Ovary (tissue), 3 donors: ENCODE measurements at regions not wholly inside any gene's neighbourhood (a gene's known extent, or its start where the extent isn't known, plus 50 kb on each side); places are given as distances from the start of the nearest gene placed in this dataset.

Experiments
- CTCF ChIP-seq, 3 donors: fragments of 450-650 bp in 2 of 3; fragments of 200-600 bp in 1 of 3; IDR thresholded peaks; one replicate each; pipeline versions ENCODE4 v1.5.1 to v1.8.0; 2016 to 2022; ENCODE audit warnings: antibody characterized with exemption in 3 of 3, mild to moderate bottlenecking in 1 of 3
- EP300 ChIP-seq: sonication (generic); formaldehyde crosslinking; IDR thresholded peaks from one replicate; pipeline ENCODE4 v1.6.1; 2017; ENCODE audit warnings: antibody characterized with exemption
- POLR2A ChIP-seq: fragments of 450-650 bp; IDR thresholded peaks from one replicate; pipeline ENCODE4 v1.6.1; 2017; ENCODE audit warnings: antibody characterized with exemption, mild to moderate bottlenecking, moderate library complexity
- donor health status: DM: no; HTN: no; CAD: no.

DNA sequence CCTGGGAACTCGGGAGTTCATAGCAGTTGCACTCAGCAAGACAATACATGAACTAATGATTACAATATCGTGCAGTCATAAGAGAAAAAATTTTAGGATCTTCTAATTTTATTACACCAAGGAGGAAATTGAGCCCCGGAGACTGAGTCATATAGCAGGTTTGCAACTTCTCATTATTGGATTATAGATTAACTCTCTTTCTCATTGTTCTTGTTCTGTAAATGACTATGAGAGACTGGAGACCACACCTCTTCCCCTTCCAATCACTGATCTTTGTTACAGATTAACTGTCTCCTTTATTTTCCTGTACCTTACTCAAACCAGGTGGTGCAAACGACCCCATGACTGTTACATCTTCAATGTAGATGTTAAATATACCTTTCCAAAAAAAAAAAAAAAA is 435.8 kb upstream of the DDX18 start:
- TF ChIP-seq CTCF (IDR thresholded peaks at IDR 0.05), result no peak
- no peak for TF ChIP-seq POLR2A
- TF ChIP-seq EP300, result no peak
